Suprapubic skin (tissue), 4 donors: ENCODE measurements at regions not wholly inside any gene's neighbourhood (a gene's known extent, or its start where the extent isn't known, plus 50 kb on each side); places are given as distances from the start of the nearest gene placed in this dataset.

Experiments used
- DNase-seq, 2 donors: peaks; one replicate each; pipeline ENCODE4 v3.0.0-alpha.2; 2019; ENCODE audit warnings: low spot score in 2 of 2
- H3K27ac ChIP-seq: fragments of 200-600 bp; sonication (generic); one replicate; pipeline ENCODE4 v1.5.1; 2019
- H3K27me3 ChIP-seq: fragments of 200-600 bp; sonication (generic); one replicate; pipeline ENCODE4 v1.5.1; 2019
- H3K36me3 ChIP-seq: fragments of 200-600 bp; sonication (generic); one replicate; pipeline ENCODE4 v1.5.1; 2019
- H3K4me1 ChIP-seq: fragments of 200-600 bp; sonication (generic); one replicate; pipeline ENCODE4 v1.5.1; 2019
- H3K4me3 ChIP-seq: fragments of 200-600 bp; sonication (generic); one replicate; pipeline ENCODE4 v1.5.1; 2019; ENCODE audit warnings: mild to moderate bottlenecking
- H3K9me3 ChIP-seq: fragments of 200-600 bp; sonication (generic); one replicate; pipeline ENCODE4 v1.5.1; 2019
- EP300 ChIP-seq: sonication (generic); formaldehyde crosslinking; IDR thresholded peaks from one replicate; pipeline ENCODE4 v1.6.1; 2017; ENCODE audit warnings: antibody characterized with exemption
- POLR2A ChIP-seq, 2 donors: fragments of 450-650 bp; IDR thresholded peaks; one replicate each; pipeline ENCODE4 v1.6.1; 2017; ENCODE audit warnings: antibody characterized with exemption in 2 of 2, mild to moderate bottlenecking in 2 of 2, moderate library complexity in 2 of 2
- POLR2AphosphoS5 ChIP-seq, 3 donors: sonication (generic); formaldehyde crosslinking; IDR thresholded peaks; one replicate each; pipeline ENCODE4 v1.6.1; 2017; ENCODE audit warnings: antibody characterized with exemption in 3 of 3
- WGBS: methylation state at CpG from one replicate; pipeline ENCODE4 v1.1.5; 2018; 5-methylcytosine and 5-hydroxymethylcytosine counted together
- TF ChIP-seq, protein P1 (sequence below), 2 donors: fragments of 200-600 bp in 1 of 2; fragments of 450-650 bp in 1 of 2; sonication (generic) in 1 of 2; IDR thresholded peaks; one replicate each; pipeline ENCODE4 v1.5.1; 2016 to 2019; ENCODE audit warnings: antibody characterized with exemption in 2 of 2, mild to moderate bottlenecking in 1 of 2, moderate library complexity in 1 of 2

DNA sequence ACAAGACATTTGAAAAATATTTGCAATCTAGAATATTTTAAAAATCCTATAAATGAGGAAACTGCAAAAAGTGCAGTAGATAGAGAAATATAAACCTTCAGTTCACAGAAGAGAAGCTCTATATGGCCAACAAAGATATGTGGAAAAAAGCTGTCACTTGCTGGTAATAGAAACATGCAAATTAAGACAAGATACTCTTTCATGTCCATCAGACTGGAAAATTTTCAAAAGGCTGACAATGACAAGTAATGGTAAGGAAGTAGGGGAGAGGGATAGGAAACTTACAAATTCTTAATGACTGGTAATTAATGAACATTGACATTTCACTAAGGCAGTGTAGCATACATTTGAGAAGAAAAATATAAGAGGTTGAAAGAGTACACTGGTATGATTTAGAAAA is 147.9 kb downstream of the MRPL39 start:
- DNase-seq: no peak
- H3K27me3 ChIP-seq: no peaks in the 10 kb centered on the region
- H3K27ac ChIP-seq: no peak overlapping the region
- no peaks in the 10 kb centered on the region for H3K9me3 ChIP-seq
- no peaks in the 10 kb centered on the region for H3K36me3 ChIP-seq
- no peak overlapping the region for H3K4me3 ChIP-seq
- TF ChIP-seq EP300 (no peak), POLR2A (IDR thresholded peaks at IDR 0.05) (no peak), POLR2AphosphoS5 (IDR thresholded peaks at IDR 0.05) (no peak)
- TF ChIP-seq, protein P1, sequence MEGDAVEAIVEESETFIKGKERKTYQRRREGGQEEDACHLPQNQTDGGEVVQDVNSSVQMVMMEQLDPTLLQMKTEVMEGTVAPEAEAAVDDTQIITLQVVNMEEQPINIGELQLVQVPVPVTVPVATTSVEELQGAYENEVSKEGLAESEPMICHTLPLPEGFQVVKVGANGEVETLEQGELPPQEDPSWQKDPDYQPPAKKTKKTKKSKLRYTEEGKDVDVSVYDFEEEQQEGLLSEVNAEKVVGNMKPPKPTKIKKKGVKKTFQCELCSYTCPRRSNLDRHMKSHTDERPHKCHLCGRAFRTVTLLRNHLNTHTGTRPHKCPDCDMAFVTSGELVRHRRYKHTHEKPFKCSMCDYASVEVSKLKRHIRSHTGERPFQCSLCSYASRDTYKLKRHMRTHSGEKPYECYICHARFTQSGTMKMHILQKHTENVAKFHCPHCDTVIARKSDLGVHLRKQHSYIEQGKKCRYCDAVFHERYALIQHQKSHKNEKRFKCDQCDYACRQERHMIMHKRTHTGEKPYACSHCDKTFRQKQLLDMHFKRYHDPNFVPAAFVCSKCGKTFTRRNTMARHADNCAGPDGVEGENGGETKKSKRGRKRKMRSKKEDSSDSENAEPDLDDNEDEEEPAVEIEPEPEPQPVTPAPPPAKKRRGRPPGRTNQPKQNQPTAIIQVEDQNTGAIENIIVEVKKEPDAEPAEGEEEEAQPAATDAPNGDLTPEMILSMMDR (IDR thresholded peaks at IDR 0.05): no peak
- H3K4me1 ChIP-seq: peaks cover 8% of the 10 kb centered on the region

DNA sequence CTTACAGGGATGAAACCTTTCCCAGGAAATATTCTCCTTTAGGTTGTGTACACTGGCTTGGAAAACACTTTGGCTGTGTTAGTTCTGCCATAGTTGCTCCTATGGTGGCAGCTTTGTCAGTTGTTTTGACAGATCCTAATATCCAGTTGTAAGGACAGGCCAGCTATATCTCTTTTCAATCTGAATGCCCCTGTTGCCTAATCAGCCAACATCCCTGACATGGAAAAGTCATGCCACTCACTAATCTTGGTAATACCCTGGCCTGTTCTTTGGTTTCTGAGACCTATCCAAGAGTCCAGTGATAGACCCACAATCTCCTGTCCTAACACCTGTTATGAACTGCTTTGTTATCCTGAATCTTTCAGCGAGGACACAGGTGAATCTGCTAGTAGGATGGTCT is 148.8 kb downstream of the MRPL39 start:
- no peak overlapping the region for H3K27ac ChIP-seq
- DNase-seq: no peak
- H3K4me3 ChIP-seq: no peak overlapping the region
- H3K9me3 ChIP-seq: no peaks in the 10 kb centered on the region
- no peaks in the 10 kb centered on the region for H3K27me3 ChIP-seq
- no peaks in the 10 kb centered on the region for H3K36me3 ChIP-seq
- WGBS: 86% methylated on average over 1 of the region's 1 CpG
- TF ChIP-seq EP300: no peak
- TF ChIP-seq, protein P1 (IDR thresholded peaks at IDR 0.05): no peak
- no peak for TF ChIP-seq POLR2A (IDR thresholded peaks at IDR 0.05)
- TF ChIP-seq POLR2AphosphoS5 (IDR thresholded peaks at IDR 0.05): no peak
- peaks cover 8% of the 10 kb centered on the region for H3K4me1 ChIP-seq

DNA sequence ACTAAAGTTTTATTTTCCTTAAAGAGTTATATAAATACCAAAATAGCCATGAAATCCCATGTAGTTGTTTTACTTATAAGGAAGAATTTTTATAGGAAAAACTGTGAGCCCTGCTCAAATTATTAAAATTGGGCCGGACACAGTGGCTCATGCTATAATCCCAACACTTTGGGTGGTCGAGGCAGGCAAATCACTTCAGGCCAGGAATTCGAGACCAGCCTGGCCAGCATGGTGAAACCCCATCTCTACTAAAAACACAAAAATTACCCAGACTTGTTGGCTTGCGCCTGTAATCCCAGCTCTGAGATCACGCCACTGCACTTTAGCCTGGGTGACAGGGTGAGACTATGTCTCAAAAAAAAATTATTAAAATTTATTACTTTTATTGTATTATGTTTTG is 149.3 kb downstream of the MRPL39 start:
- H3K27ac ChIP-seq: no peak overlapping the region
- TF ChIP-seq EP300 (no peak), POLR2A (IDR thresholded peaks at IDR 0.05) (no peak), POLR2AphosphoS5 (IDR thresholded peaks at IDR 0.05) (no peak)
- TF ChIP-seq, protein P1 (IDR thresholded peaks at IDR 0.05): no peak
- H3K27me3 ChIP-seq: no peaks in the 10 kb centered on the region
- H3K4me3 ChIP-seq: no peak overlapping the region
- H3K36me3 ChIP-seq: no peaks in the 10 kb centered on the region
- peaks cover 8% of the 10 kb centered on the region for H3K4me1 ChIP-seq
- no peaks in the 10 kb centered on the region for H3K9me3 ChIP-seq
- WGBS: 87% methylated on average over 5 of the region's 5 CpGs
- no peak for DNase-seq

DNA sequence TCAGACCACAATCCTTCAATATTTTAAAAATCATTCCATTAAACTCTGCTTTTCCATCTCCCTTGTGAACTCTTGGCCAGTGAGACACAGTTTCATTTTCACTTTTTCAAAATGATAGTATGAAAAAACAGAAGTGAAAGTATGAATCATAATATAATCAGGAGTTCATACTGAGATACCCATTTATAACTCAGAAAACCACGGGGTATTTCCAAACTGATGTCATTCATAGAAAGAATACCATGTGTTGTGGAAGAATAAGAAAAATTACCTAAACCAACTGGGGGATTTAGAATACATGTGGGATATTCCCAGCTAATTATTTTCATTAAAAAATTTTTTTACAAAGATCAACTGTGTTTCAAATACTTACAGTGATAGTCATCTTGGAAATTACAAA is 149.9 kb downstream of the MRPL39 start:
- 3% methylated on average over 1 of the region's 1 CpG for WGBS
- Histone ChIP-seq H3K27me3 (no peaks in the 10 kb centered on the region), H3K4me3 (no peak overlapping the region), H3K9me3 (no peaks in the 10 kb centered on the region), H3K4me1 (peaks cover 8% of the 10 kb centered on the region), H3K36me3 (no peaks in the 10 kb centered on the region), H3K27ac (no peak overlapping the region)
- TF ChIP-seq EP300 (no peak), POLR2AphosphoS5 (IDR thresholded peaks at IDR 0.05) (no peak), POLR2A (IDR thresholded peaks at IDR 0.05) (no peak)
- TF ChIP-seq, protein P1 (IDR thresholded peaks at IDR 0.05): no peak
- no peak for DNase-seq

DNA sequence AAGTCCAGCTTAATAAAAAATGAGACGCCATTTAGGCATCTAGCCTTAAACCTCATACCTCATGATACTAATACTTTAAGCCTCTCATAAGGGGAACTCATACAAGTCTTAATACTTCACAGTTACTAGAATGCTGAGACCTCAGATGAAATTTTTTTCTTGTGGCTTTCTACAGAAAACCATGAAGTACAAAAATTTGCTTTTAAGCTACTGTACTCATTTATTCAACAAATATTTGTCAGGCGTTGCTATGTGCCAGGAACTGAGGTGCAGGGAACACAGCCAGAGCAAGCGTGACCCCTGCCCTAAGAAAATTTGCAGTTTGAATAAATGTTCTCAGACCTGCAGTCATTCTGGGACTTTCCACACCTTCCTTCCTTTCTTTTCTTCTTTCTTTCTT is 150.6 kb downstream of the MRPL39 start:
- H3K9me3 ChIP-seq: no peaks in the 10 kb centered on the region
- WGBS: 68% methylated on average over 3 of the region's 3 CpGs
- H3K36me3 ChIP-seq: no peaks in the 10 kb centered on the region
- DNase-seq: no peak
- H3K4me1 ChIP-seq: peaks cover 8% of the 10 kb centered on the region
- H3K4me3 ChIP-seq: no peak overlapping the region
- TF ChIP-seq, protein P1 (IDR thresholded peaks at IDR 0.05): no peak
- TF ChIP-seq POLR2AphosphoS5 (IDR thresholded peaks at IDR 0.05) (no peak), POLR2A (IDR thresholded peaks at IDR 0.05) (no peak), EP300 (no peak)
- no peaks in the 10 kb centered on the region for H3K27me3 ChIP-seq
- H3K27ac ChIP-seq: no peak overlapping the region
